ENCODE measurements at regions not wholly inside any gene's neighbourhood (a gene's known extent, or its start where the extent isn't known, plus 50 kb on each side); places are given as distances from the start of the nearest gene placed in this dataset.

DNA sequence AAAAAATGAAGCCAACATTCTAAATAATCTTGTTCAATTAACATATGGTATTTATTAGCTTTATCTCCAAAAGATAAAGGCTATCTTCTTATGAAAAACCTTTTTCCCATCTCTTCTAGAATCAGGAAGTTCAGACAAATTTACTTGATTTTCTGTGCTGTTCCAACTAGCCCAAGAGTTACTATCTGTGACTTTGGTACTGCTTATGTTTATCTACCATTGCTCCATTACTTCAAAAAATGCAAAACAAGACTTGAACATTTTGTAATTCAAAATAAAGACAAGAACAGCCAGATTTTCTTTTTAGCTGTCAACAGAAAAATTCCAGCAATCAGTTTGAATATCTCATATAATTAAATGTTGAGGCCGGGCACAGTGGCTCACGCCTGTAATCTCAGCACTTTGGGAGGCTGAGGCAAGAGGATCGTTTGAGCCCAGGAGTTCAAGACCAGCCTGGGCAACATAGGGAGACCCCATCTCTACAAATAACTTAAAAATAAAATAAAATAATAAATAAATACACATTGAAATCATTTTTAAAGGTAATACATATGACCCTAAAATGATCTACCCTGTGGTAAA is 188.5 kb downstream of the LTN1 start:
- H3K4me1 ChIP-seq (ENCODE audit: low read depth) = no peaks in the 10 kb centered on the region
- DNase-seq = no peak
- no peak for ATAC-seq

GRCh38 chr21:28801906-28802305 is 190.8 kb downstream of the LTN1 start:
- DNase-seq (no peak), ATAC-seq (no peak)
- TF ChIP-seq CTCF (IDR thresholded peaks at IDR 0.05) = no peak
- no peak overlapping the region for H3K4me3 ChIP-seq
- H3K36me3 ChIP-seq (ENCODE audit: low read depth) = no peaks in the 10 kb centered on the region
- intact Hi-C loops (cut with DNase I, micrococcal nuclease) = no loop called here
- H3K4me1 ChIP-seq (ENCODE audit: low read depth) = no peaks in the 10 kb centered on the region
- H3K9me3 ChIP-seq = no peaks in the 10 kb centered on the region

More for the DNA sequence above, 188.5 kb downstream of the LTN1 start:
- intact Hi-C loops (cut with DNase I, micrococcal nuclease) = no loop called here
- H3K9me3 ChIP-seq = no peaks in the 10 kb centered on the region
- no peak overlapping the region for H3K4me3 ChIP-seq
- TF ChIP-seq CTCF (IDR thresholded peaks at IDR 0.05) = no peak
- H3K36me3 ChIP-seq (ENCODE audit: low read depth) = no peaks in the 10 kb centered on the region

DNA sequence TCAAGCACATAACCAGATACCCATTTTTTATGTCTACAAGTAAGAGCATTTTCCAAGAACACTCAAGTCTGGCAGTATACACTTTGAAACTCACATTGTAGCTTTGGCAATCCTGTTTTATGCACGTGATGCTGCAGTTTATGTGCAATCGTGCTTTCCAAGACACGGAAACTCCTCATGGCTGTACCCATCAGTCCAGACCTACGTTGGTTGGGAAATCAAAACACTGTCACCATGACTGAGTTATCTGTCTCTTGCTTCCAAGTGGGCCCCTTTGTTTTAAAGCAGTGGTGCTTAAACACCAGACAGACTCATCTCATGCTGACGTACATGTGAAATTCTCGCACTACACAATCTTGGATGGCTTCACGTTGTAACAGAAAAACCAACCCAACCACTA is 192.8 kb downstream of the LTN1 start:
- H3K4me3 ChIP-seq = no peak overlapping the region
- H3K4me1 ChIP-seq (ENCODE audit: low read depth) = no peaks in the 10 kb centered on the region
- ATAC-seq (no peak), DNase-seq (no peak)
- intact Hi-C loops (cut with DNase I, micrococcal nuclease) = no loop called here
- H3K9me3 ChIP-seq = no peaks in the 10 kb centered on the region
- no peak for TF ChIP-seq CTCF (IDR thresholded peaks at IDR 0.05)
- no peaks in the 10 kb centered on the region for H3K36me3 ChIP-seq (ENCODE audit: low read depth)

DNA sequence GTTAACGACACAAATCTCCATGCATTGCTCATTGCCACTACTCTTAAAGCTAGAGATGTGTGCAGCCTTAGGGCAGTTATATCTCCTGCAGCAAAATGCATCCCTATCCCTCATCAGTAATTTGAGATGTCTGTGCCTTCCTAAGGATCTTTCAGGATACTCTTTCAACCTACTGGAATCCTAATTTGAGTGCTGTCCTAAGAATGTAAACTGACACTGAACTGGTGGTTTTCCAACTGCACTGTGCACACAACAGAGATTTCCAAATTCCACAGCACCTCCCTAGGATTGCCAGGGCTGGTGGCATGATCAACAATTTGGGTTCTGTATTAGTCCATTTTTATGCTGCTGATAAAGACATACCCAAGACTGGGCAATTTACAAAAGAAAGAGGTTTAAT is 193.9 kb downstream of the LTN1 start:
- ATAC-seq (no peak), DNase-seq (no peak)
- Histone ChIP-seq H3K36me3 (ENCODE audit: low read depth) (no peaks in the 10 kb centered on the region), H3K9me3 (no peaks in the 10 kb centered on the region), H3K4me1 (ENCODE audit: low read depth) (no peaks in the 10 kb centered on the region), H3K4me3 (no peak overlapping the region)
- intact Hi-C loops (cut with DNase I, micrococcal nuclease) = no loop called here
- TF ChIP-seq CTCF (IDR thresholded peaks at IDR 0.05) = no peak

GRCh38 chr21:28795251-28795650 is 197.4 kb downstream of the LTN1 start:
- Histone ChIP-seq H3K4me3 (no peak overlapping the region), H3K9me3 (no peaks in the 10 kb centered on the region), H3K4me1 (ENCODE audit: low read depth) (no peaks in the 10 kb centered on the region), H3K36me3 (ENCODE audit: low read depth) (no peaks in the 10 kb centered on the region)
- no peak for TF ChIP-seq CTCF (IDR thresholded peaks at IDR 0.05)
- ATAC-seq (no peak), DNase-seq (no peak)
- intact Hi-C loops (cut with DNase I, micrococcal nuclease) = no loop called here

- no peaks in the 10 kb centered on the region for H3K4me1 ChIP-seq (ENCODE audit: low read depth)
- no peaks in the 10 kb centered on the region for H3K9me3 ChIP-seq
- no peak overlapping the region for H3K4me3 ChIP-seq
- intact Hi-C loops (cut with DNase I, micrococcal nuclease) = no loop called here
- TF ChIP-seq CTCF (IDR thresholded peaks at IDR 0.05) = no peak
- no peaks in the 10 kb centered on the region for H3K36me3 ChIP-seq (ENCODE audit: low read depth)
- ATAC-seq (no peak), DNase-seq (no peak)
Observed at GRCh38 chr21:28794371-28794851, 198.3 kb downstream of the LTN1 start.
